HCT116 (cell line): ENCODE measurements at regions not wholly inside any gene's neighbourhood (a gene's known extent, or its start where the extent isn't known, plus 50 kb on each side); places are given as distances from the start of the nearest gene placed in this dataset.

ENCODE experiments used
- ATAC-seq: fragments of 200-7000 bp; cut with Tn5 transposase; 2 replicates; pipeline ENCODE4 v1.9.1; 2020; ENCODE audit warnings: mild to moderate bottlenecking, moderate library complexity
- BruUV-seq: library from RNA; stranded (reverse); fragments of 400-500 nt; replicated peaks from 2 replicates; lab custom pipeline; 2021; lab: Mats Ljungman, UMichigan
- CTCF ChIA-PET: fragments of 300-600 bp; sonication (Branson Sonifier 250); formaldehyde crosslinking; loops from one replicate; lab custom pipeline; 2021; ENCODE audit warnings: antibody characterized with exemption; lab: Charles Lee
- POLR2A ChIA-PET: fragments of 300-600, 350-600 bp; sonication (Branson Sonifier 250); formaldehyde crosslinking; loops from one replicate; lab custom pipeline; 2021; ENCODE audit warnings: antibody characterized with exemption; lab: Charles Lee
- RAD21 ChIA-PET, 2 experiments: fragments of 300-600 bp; sonication (Branson Sonifier 250); formaldehyde crosslinking; loops; one replicate each; lab custom pipeline; 2023; ENCODE audit warnings: low total read pairs in 2 of 2; ENCODE audit not compliant: uncharacterized antibody in 2 of 2, unreplicated experiment in 2 of 2, low non-redundant PET in 1 of 2; lab: Charles Lee
- DNase-seq: peaks from one replicate; pipeline ENCODE4 v3.0.0-alpha.2; 2010; ENCODE audit warnings: low read depth, low spot score
- H2AFZ ChIP-seq: fragments of 200-600 bp; shearing (Covaris generic), sonication (generic); 2 replicates; pipeline ENCODE4 v1.6.1; 2017; ENCODE audit warnings: low read depth, mixed run types, mixed read lengths, antibody characterized with exemption, low read length; ENCODE audit not compliant: poor library complexity, severe bottlenecking
- H3K27ac ChIP-seq: 2 replicates; pipeline ENCODE4 v1.5.1; 2012; ENCODE audit warnings: low read depth, low read length
- H3K27me3 ChIP-seq: fragments of 200-600 bp; sonication (generic); 2 replicates; pipeline ENCODE4 v1.6.1; 2016; ENCODE audit warnings: mixed run types, low read length, mixed read lengths; ENCODE audit not compliant: insufficient read depth
- H3K36me3 ChIP-seq, 2 experiments: fragments of 200-500 bp in 1 of 2; fragments of 200-600 bp in 1 of 2; sonication (Bioruptor generic) in 1 of 2; sonication (generic) in 1 of 2; 2 replicates each; pipeline versions ENCODE4 v1.5.1 to v1.6.1; 2014 to 2016; ENCODE audit warnings: low read length in 2 of 2, inconsistent platforms in 1 of 2, mixed read lengths in 1 of 2, mixed run types in 1 of 2; ENCODE audit not compliant: insufficient read depth in 2 of 2, control insufficient read depth in 1 of 2
- H3K4me1 ChIP-seq, 2 experiments: fragments of 200-600 bp in 1 of 2; sonication (generic) in 1 of 2; 2 replicates each; pipeline versions ENCODE4 v1.5.1 to v1.6.1; 2012 to 2017; ENCODE audit warnings: low read length in 2 of 2, inconsistent platforms in 1 of 2, mild to moderate bottlenecking in 1 of 2, mixed read lengths in 1 of 2, mixed run types in 1 of 2, moderate library complexity in 1 of 2; ENCODE audit not compliant: insufficient read depth in 2 of 2, control insufficient read depth in 1 of 2
- H3K4me2 ChIP-seq: fragments of 200-600 bp; sonication (generic); 2 replicates; pipeline ENCODE4 v1.6.1; 2017; ENCODE audit warnings: mixed run types, low read length, mixed read lengths
- H3K4me3 ChIP-seq, 2 experiments: fragments of 200-600 bp in 1 of 2; sonication (generic) in 1 of 2; replicated peaks in 1 of 2; 2 replicates each; pipeline ENCODE4 v1.5.1; 2011 to 2016; ENCODE audit warnings: low read length in 2 of 2, control low read depth in 1 of 2, low read depth in 1 of 2, mild to moderate bottlenecking in 1 of 2, mixed read lengths in 1 of 2, mixed run types in 1 of 2
- H3K79me2 ChIP-seq: fragments of 200-600 bp; sonication (generic); 2 replicates; pipeline ENCODE4 v1.6.1; 2017; ENCODE audit warnings: mild to moderate bottlenecking, mixed run types, low read length, moderate library complexity, mixed read lengths; ENCODE audit not compliant: insufficient read depth
- H3K9ac ChIP-seq: fragments of 200-600 bp; sonication (generic); 2 replicates; pipeline ENCODE4 v1.6.1; 2016; ENCODE audit warnings: low read length, mixed read lengths
- H3K9me2 ChIP-seq: fragments of 200-600 bp; sonication (generic), shearing (Covaris generic); 2 replicates; pipeline ENCODE4 v1.6.1; 2017; ENCODE audit warnings: mixed run types, mild to moderate bottlenecking, moderate library complexity; ENCODE audit not compliant: insufficient read depth
- H3K9me3 ChIP-seq, 2 experiments: fragments of 200-500 bp in 1 of 2; fragments of 200-600 bp in 1 of 2; sonication (Bioruptor generic) in 1 of 2; sonication (generic) in 1 of 2; 2 replicates each; pipeline ENCODE4 v1.6.1; 2014 to 2017; ENCODE audit warnings: low read length in 2 of 2, mixed read lengths in 2 of 2, inconsistent platforms in 1 of 2, low read depth in 1 of 2, mild to moderate bottlenecking in 1 of 2, mixed run types in 1 of 2, moderate library complexity in 1 of 2; ENCODE audit not compliant: control insufficient read depth in 1 of 2, insufficient read depth in 1 of 2
- H4K20me1 ChIP-seq: fragments of 200-600 bp; sonication (generic), shearing (Covaris generic); 2 replicates; pipeline ENCODE4 v1.6.1; 2017; ENCODE audit warnings: mixed run types, mild to moderate bottlenecking, moderate library complexity; ENCODE audit not compliant: insufficient read depth
- CBX3 ChIP-seq: IDR thresholded peaks from 2 replicates; pipeline ENCODE4 v1.6.1; 2012; ENCODE audit warnings: low read depth
- CEBPB ChIP-seq: IDR thresholded peaks from 2 replicates; pipeline ENCODE4 v1.6.1; 2012; ENCODE audit warnings: low read depth
- CTCF ChIP-seq, 3 experiments: fragments of 200-600 bp in 1 of 3; sonication (generic) in 1 of 3; IDR thresholded peaks in 2 of 3; conservative IDR thresholded peaks in 1 of 3; 2 replicates each; pipeline ENCODE4 v1.5.1; 2012 to 2017; ENCODE audit warnings: low read depth in 2 of 3, low read length in 2 of 3, antibody characterized with exemption in 1 of 3, borderline replicate concordance in 1 of 3, control low read depth in 1 of 3, mild to moderate bottlenecking in 1 of 3, mixed read lengths in 1 of 3, mixed run types in 1 of 3, moderate library complexity in 1 of 3; ENCODE audit not compliant: insufficient read depth in 1 of 3
- REST ChIP-seq: IDR thresholded peaks from 2 replicates; pipeline ENCODE4 v1.6.1; 2012; ENCODE audit warnings: low read depth
- SIN3A ChIP-seq: IDR thresholded peaks from 2 replicates; pipeline ENCODE4 v1.6.1; 2012; ENCODE audit warnings: low read depth
- YY1 ChIP-seq: IDR thresholded peaks from 2 replicates; pipeline ENCODE4 v1.6.1; 2011; ENCODE audit warnings: low read length, low read depth, moderate library complexity, mild to moderate bottlenecking; ENCODE audit not compliant: insufficient replicate concordance; ENCODE audit errors: extremely low read depth
- ZBTB33 ChIP-seq: IDR thresholded peaks from 2 replicates; pipeline ENCODE4 v1.6.1; 2011; ENCODE audit warnings: mild to moderate bottlenecking, low read length, moderate library complexity; ENCODE audit not compliant: insufficient replicate concordance; ENCODE audit errors: extremely low read depth
- intact Hi-C: fragments of 100-400 bp; cut with micrococcal nuclease; formaldehyde crosslinking; loops from 2 replicates; pipeline ENCODE4 v1.10.0; 2022

GRCh38 chr16:87063543-87063942 lies 253.6 kb downstream of the C16orf95 start:
- H4K20me1 ChIP-seq: no peaks in the 10 kb centered on the region
- no peaks in the 10 kb centered on the region for H3K36me3 ChIP-seq
- intact Hi-C loops: loop anchor here (5.0 kb wide), 2 partner anchors 214 to 486 kb away; partner anchors contain the start of gene FOXL1
- no peak overlapping the region for H3K27ac ChIP-seq
- H3K4me2 ChIP-seq: no peak overlapping the region
- POLR2A ChIA-PET: interaction anchor here (1.1 to 1.3 kb wide), 3 partner anchors 13 to 502 kb away, joined by 3 to 5 read pairs (median 4); no protein-coding TSS in a partner anchor
- CTCF ChIA-PET: interaction anchor here (1.0 to 3.9 kb wide), 15 partner anchors 11 to 573 kb away, joined by 3 to 89 read pairs (median 13); no protein-coding TSS in a partner anchor
- H3K9ac ChIP-seq: no peak overlapping the region
- H3K9me3 ChIP-seq: no peaks in the 10 kb centered on the region
- H3K9me2 ChIP-seq: no peaks in the 10 kb centered on the region
- no peak overlapping the region for H2AFZ ChIP-seq
- H3K4me3 ChIP-seq: no peak overlapping the region
- no peaks in the 10 kb centered on the region for H3K27me3 ChIP-seq
- RAD21 ChIA-PET: interaction anchor here (1.6 to 1.9 kb wide), 3 partner anchors 189 to 499 kb away, joined by 5 to 21 read pairs (median 14); no protein-coding TSS in a partner anchor
- H3K79me2 ChIP-seq: no peaks in the 10 kb centered on the region
- BruUV-seq: no TSS peak
- TF ChIP-seq YY1 (no peak), SIN3A (no peak), REST (no peak), CBX3 (no peak), CEBPB (no peak), ZBTB33 (no peak), CTCF (IDR thresholded peaks at IDR 0.05 in 2 of 3, conservative IDR thresholded peaks at IDR 0.05 in 1 of 3; ENCODE audit: borderline replicate concordance in 1 of 3, insufficient read depth in 1 of 3, low read depth in 2 of 3, low read length in 2 of 3) (no peak)
- TF ChIP-seq, all 23 proteins: peak for 0
- peaks cover 0 to 9% of the 10 kb centered on the region in 2 experiments; a peak in 2 of 4 replicates for H3K4me1 ChIP-seq
- DNase-seq (no peak), ATAC-seq (no peak)
